Esophagus muscularis mucosa (tissue), 4 donors: ENCODE measurements at regions not wholly inside any gene's neighbourhood (a gene's known extent, or its start where the extent isn't known, plus 50 kb on each side); places are given as distances from the start of the nearest gene placed in this dataset.

Experiments
- DNase-seq: peaks from one replicate; pipeline ENCODE4 v3.0.0-alpha.2; 2017; ENCODE audit errors: extremely low spot score
- H3K27ac ChIP-seq, 4 donors: fragments of 200-600 bp; sonication (generic); replicated peaks in 1 of 4; 1 replicate in 3 of 4; 2 replicates in 1 of 4; pipeline ENCODE4 v1.5.1; 2016 to 2019; ENCODE audit warnings: mild to moderate bottlenecking in 1 of 4
- H3K27me3 ChIP-seq, 4 donors: fragments of 200-600 bp; sonication (generic); one replicate each; pipeline versions ENCODE4 v1.5.1 to v1.6.0; 2016 to 2019
- H3K36me3 ChIP-seq, 4 donors: fragments of 200-600 bp; sonication (generic); one replicate each; pipeline ENCODE4 v1.5.1; 2016 to 2019
- H3K4me1 ChIP-seq, 4 donors: fragments of 200-600 bp; sonication (generic); one replicate each; pipeline ENCODE4 v1.5.1; 2016 to 2019
- H3K4me3 ChIP-seq, 4 donors: fragments of 200-600 bp; sonication (generic); 1 replicate in 2 of 4; 2 replicates in 2 of 4; pipeline ENCODE4 v1.5.1; 2016 to 2019; ENCODE audit warnings: mild to moderate bottlenecking in 4 of 4, moderate library complexity in 1 of 4
- H3K9me3 ChIP-seq, 4 donors: fragments of 200-600 bp; sonication (generic); 1 replicate in 3 of 4; 2 replicates in 1 of 4; pipeline ENCODE4 v1.5.1; 2016 to 2019
- EP300 ChIP-seq: sonication (generic); formaldehyde crosslinking; IDR thresholded peaks from one replicate; pipeline ENCODE4 v1.6.1; 2017; ENCODE audit warnings: antibody characterized with exemption
- POLR2A ChIP-seq: fragments of 450-650 bp; IDR thresholded peaks from one replicate; pipeline ENCODE4 v1.6.1; 2017; ENCODE audit warnings: antibody characterized with exemption, moderate library complexity, mild to moderate bottlenecking, low read depth
- POLR2AphosphoS5 ChIP-seq, 2 donors: sonication (generic); formaldehyde crosslinking; IDR thresholded peaks; one replicate each; pipeline ENCODE4 v1.6.1; 2017; ENCODE audit warnings: antibody characterized with exemption in 2 of 2
- WGBS: methylation state at CpG from one replicate; pipeline ENCODE4 v1.1.5; 2018; 5-methylcytosine and 5-hydroxymethylcytosine counted together
- intact Hi-C: fragments of 100-400 bp; cut with DNase I; formaldehyde crosslinking; loops from one replicate; pipeline ENCODE4 v1.15.1; 2023
- TF ChIP-seq, protein P1 (sequence below), 3 experiments: fragments of 200-600 bp in 2 of 3; fragments of 450-650 bp in 1 of 3; sonication (generic) in 2 of 3; IDR thresholded peaks; one replicate each; pipeline ENCODE4 v1.5.1; 2017 to 2019; ENCODE audit warnings: antibody characterized with exemption in 3 of 3, mild to moderate bottlenecking in 2 of 3, moderate library complexity in 1 of 3

DNA sequence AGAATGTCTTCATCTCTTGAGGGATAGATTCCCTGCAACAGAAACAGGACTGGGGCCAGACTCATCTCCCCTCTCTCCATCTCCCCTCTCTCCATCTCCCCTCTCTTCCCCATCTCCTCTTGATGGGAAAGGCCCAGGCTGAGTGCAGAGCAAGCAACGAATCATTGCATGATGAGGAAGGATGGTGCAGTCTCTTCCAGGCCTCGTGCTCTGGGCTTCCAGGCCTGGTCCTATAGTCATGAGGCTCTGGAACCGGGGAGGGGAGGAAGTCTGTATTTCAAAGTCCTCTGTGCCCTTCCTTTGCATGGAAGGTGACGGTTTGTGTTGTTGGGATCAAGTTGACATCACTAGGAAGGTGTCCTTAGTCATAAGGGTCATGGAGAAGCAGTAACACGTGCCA lies 115.6 kb upstream of the NEDD4L start:
- TF ChIP-seq POLR2A (no peak), POLR2AphosphoS5 (IDR thresholded peaks at IDR 0.05) (no peak)
- TF ChIP-seq, protein P1, sequence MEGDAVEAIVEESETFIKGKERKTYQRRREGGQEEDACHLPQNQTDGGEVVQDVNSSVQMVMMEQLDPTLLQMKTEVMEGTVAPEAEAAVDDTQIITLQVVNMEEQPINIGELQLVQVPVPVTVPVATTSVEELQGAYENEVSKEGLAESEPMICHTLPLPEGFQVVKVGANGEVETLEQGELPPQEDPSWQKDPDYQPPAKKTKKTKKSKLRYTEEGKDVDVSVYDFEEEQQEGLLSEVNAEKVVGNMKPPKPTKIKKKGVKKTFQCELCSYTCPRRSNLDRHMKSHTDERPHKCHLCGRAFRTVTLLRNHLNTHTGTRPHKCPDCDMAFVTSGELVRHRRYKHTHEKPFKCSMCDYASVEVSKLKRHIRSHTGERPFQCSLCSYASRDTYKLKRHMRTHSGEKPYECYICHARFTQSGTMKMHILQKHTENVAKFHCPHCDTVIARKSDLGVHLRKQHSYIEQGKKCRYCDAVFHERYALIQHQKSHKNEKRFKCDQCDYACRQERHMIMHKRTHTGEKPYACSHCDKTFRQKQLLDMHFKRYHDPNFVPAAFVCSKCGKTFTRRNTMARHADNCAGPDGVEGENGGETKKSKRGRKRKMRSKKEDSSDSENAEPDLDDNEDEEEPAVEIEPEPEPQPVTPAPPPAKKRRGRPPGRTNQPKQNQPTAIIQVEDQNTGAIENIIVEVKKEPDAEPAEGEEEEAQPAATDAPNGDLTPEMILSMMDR (IDR thresholded peaks at IDR 0.05), result no peak
- Histone ChIP-seq H3K36me3 (no peaks in the 10 kb centered on the region), H3K4me3 (no peak overlapping the region), H3K9me3 (no peaks in the 10 kb centered on the region), H3K4me1 (no peaks in the 10 kb centered on the region), H3K27me3 (no peaks in the 10 kb centered on the region), H3K27ac (no peak overlapping the region)
- WGBS, result 82% methylated on average over 5 of the region's 5 CpGs
- peak; percentile 77 for DNase-seq
- intact Hi-C loops, result no loop called here

DNA sequence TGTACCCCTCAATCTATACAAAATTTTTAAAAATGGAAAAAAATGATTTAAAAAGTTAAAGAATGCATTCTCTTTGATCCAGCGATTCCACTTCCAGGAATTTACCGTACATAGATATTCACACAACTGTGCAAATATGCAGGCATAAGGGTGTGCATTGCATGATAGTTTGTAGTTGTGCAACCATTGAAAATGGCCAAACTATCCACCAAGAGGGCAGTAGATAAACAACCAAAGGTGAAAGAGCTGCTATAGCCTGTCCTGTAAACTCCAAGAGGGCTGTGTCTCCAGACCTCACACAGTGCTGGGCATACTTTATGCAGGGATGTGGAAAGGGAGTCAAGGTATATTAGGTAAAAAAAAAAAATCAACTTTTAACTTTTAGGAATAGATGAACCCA lies 116.5 kb upstream of the NEDD4L start:
- TF ChIP-seq EP300 (no peak), POLR2A (no peak), POLR2AphosphoS5 (IDR thresholded peaks at IDR 0.05) (no peak)
- TF ChIP-seq, protein P1 (IDR thresholded peaks at IDR 0.05), result no peak

DNA sequence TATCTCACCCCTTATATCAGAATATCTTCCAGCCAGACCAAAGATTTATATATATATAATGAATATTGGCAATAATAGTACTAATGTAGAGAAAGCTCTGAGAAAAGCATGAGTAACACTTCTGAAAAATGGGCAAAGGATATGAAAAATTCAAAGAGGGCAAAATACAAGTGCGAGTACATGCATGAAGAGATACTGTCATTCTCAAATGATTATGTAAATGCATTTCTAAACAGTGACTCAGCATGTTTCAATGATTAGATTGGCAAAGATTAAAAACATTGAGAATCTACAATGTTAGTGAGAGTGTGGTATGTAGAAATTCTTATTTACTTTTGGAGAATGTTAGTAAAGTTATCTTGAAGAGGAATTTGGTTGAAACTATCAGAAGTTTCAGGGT lies 118.3 kb upstream of the NEDD4L start:
- Histone ChIP-seq H3K9me3 (no peaks in the 10 kb centered on the region), H3K4me3 (no peak overlapping the region), H3K27ac (no peak overlapping the region), H3K4me1 (no peaks in the 10 kb centered on the region), H3K27me3 (no peaks in the 10 kb centered on the region), H3K36me3 (no peaks in the 10 kb centered on the region)
- intact Hi-C loops, result no loop called here
- TF ChIP-seq, protein P1 (IDR thresholded peaks at IDR 0.05), result no peak
- TF ChIP-seq EP300 (no peak), POLR2AphosphoS5 (IDR thresholded peaks at IDR 0.05) (no peak), POLR2A (no peak)
- WGBS, result 93% methylated on average over 1 of the region's 1 CpG
- DNase-seq, result no peak

More for the DNA sequence above, 116.5 kb upstream of the NEDD4L start:
- Histone ChIP-seq H3K36me3 (no peaks in the 10 kb centered on the region), H3K27me3 (no peaks in the 10 kb centered on the region), H3K27ac (no peak overlapping the region), H3K4me1 (no peaks in the 10 kb centered on the region), H3K4me3 (no peak overlapping the region), H3K9me3 (no peaks in the 10 kb centered on the region)
- WGBS, result 89% methylated on average over 2 of the region's 2 CpGs
- intact Hi-C loops, result no loop called here
- DNase-seq, result no peak

DNA sequence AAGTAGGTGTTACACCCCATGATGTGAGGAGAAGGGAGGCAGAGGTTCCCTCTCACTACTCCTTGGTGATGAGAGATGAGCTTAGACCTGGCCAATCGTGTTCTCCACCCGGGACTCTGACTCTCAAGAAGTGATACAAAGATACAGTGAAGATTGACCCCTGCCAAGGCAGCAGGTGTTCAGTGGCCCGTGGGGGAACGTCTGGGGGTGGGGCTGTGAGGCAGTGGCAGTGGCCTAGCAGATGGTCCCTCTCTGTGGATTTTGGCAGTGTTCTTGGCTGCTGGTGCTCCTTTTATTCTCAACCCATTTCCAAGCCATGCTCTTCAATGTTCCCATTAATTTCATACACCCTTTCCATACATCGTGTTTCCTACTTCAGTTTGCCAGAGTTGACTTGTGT lies 120.4 kb upstream of the NEDD4L start:
- no peaks in the 10 kb centered on the region for H3K4me1 ChIP-seq
- no peaks in the 10 kb centered on the region for H3K36me3 ChIP-seq
- 79% methylated on average over 4 of the region's 5 CpGs for WGBS
- TF ChIP-seq POLR2AphosphoS5 (IDR thresholded peaks at IDR 0.05) (no peak), POLR2A (no peak), EP300 (no peak)
- TF ChIP-seq, protein P1 (IDR thresholded peaks at IDR 0.05), result no peak
- peak; percentile 89 for DNase-seq
- H3K9me3 ChIP-seq, result no peaks in the 10 kb centered on the region
- H3K27me3 ChIP-seq, result no peaks in the 10 kb centered on the region
- intact Hi-C loops, result no loop called here
- H3K27ac ChIP-seq, result no peak overlapping the region
- no peak overlapping the region for H3K4me3 ChIP-seq

DNA sequence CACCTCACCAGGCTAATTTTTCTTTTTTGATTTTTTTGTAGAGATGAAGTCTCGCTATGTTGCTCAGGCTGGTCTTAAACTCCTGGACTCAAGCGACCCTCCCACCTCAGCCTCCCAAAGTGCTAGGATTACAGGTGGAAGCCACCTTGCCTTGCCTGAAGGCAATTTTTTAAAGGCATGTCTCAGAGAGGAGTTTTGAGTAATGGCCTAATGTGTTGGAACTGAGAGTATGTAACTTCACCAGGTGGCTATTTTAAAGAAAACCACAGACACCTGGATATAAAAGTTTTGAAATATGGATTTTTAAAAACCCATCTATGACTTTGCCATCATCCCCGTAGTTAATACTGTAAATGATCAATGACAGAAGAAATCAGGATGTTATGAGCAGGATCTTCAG lies 119.8 kb upstream of the ATP8B1 start:
- H3K4me3 ChIP-seq, result no peak overlapping the region
- no peak overlapping the region for H3K27ac ChIP-seq
- DNase-seq, result no peak
- H3K36me3 ChIP-seq, result no peaks in the 10 kb centered on the region
- no peaks in the 10 kb centered on the region for H3K27me3 ChIP-seq
- intact Hi-C loops, result no loop called here
- no peaks in the 10 kb centered on the region for H3K9me3 ChIP-seq
- WGBS, result 88% methylated on average over 3 of the region's 3 CpGs
- H3K4me1 ChIP-seq, result no peaks in the 10 kb centered on the region
- TF ChIP-seq POLR2AphosphoS5 (IDR thresholded peaks at IDR 0.05) (no peak), POLR2A (no peak), EP300 (no peak)
- TF ChIP-seq, protein P1 (IDR thresholded peaks at IDR 0.05), result no peak
